ENCODE measurements at regions not wholly inside any gene's neighbourhood (a gene's known extent, or its start where the extent isn't known, plus 50 kb on each side); places are given as distances from the start of the nearest gene placed in this dataset.
"Not testable (repeated sequence)": the region's sequence is repeated elsewhere in the genome, so short reads cannot be mapped to it uniquely, and the experiment has no call there.

GRCh38 chr2:125364192-125364983, 1291.6 kb upstream of the GYPC start:
- DNase-seq (ENCODE audit: low read depth) = no peak

GRCh38 chr2:125364984-125365265, 1291.0 kb upstream of the GYPC start:
- no peak for DNase-seq (ENCODE audit: low read depth)

DNA sequence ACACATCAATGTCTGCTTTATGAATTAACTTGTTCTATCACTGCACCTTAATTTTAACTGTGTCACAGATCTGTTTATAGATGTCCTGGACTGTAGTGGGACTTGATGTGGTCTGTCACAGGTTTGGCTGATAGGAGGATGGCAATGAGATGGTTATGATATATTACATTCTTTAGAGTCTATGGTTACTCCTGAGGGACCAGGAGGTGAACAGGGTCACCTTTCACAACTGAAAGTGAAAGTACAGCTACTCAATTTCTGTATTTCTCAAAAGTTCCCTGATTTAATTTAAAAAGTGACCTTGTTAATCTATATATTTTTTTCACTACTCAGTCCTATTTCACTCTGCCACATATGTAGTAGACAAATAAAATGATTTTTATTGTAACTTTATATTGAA, 1284.1 kb upstream of the GYPC start:
- DNase-seq (ENCODE audit: low read depth) = no peak

GRCh38 chr2:125373293-125373692, 1282.7 kb upstream of the GYPC start:
- no peak for DNase-seq (ENCODE audit: low read depth)

DNA sequence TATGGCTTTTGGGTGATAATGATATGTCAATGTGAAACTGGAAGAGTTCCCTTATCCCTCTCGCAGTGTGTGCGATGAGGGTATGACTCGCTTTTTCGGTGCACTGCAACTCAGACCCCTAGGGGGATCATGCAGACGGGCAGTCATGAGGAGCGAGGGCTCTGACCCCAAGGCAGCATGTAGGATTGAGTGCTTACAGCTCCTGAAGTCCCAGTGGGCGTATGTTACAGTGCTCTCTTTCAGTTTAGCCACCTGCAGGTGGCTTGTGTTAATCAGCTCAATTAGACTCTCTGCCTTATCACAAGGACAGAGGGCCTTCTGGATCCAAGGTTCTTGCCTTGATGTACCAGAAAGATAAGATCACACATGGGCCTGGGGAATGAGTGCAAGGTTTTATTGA, 1269.9 kb upstream of the GYPC start:
- no peak for DNase-seq (ENCODE audit: low read depth)

DNA sequence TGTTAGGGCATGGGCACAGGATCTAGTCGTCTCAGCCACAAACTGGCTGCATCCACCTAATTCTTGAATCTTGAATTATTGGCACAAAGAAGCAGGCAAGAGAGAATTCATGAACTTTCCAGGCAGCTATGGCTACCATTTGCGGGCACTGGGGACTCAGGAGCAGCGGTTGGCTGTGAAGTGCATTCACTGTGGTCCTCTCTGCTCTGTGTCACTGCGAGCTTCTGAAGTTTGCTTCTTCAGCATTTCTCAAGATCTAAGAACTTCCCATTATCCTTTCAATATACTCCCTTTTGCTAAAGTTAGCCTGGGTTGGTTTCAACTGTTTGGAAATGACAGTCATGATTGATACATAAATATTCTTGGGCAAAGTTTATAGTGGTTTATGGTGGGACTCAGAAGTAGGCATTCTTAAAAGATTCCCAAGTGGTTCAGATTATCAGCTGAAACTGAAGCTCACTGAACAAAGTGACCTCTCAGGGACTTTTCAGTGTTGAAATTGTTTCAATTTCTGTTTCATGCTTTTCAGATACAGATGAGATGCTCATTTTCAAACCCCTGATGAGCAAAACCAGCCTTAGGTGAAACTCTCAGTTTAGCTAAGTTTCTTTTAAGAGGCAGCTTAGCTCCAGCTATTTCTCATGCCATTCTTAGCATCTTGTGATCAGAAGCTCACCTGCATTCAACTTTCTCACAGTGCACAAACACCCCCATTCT, 1258.3 kb upstream of the GYPC start:
- no peak for DNase-seq (ENCODE audit: low read depth)

DNA sequence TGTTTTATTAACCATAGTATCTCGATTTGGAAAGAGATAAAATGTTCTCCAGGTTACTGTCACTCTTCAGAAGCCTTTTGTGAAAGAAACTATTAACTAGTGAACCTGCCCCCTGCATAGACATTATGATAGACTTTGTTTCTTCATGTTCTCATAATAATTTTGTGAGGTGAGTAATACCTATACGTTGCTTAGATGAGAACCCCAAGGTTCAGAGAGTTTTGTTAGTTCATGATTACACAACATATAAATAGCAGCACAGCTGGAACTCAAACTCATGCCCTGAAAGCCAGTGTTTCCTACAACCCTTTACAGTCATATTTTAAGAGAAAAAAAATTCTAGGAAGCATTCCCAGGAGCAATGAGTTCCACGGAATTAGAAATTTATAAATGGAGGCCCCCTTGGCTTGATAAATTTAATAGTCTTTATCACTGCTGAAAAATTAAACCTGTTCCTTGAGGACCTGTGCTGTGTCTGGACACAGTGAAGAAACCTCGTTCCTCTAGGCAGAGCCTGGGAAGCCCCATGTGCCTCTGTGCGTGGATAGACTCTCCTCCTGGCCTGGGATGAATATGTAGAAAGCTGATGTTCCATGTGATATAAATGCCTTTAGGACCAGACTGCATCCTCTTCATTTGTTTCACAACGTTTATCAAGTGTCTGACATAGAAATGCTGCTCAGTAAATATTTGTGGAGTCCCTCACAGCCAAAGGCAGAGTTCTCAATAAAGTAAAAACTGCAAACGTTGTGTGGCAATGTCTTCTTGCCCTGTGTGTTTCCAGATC, 1257.0 kb upstream of the GYPC start:
- DNase-seq (ENCODE audit: low read depth) = no peak

DNA sequence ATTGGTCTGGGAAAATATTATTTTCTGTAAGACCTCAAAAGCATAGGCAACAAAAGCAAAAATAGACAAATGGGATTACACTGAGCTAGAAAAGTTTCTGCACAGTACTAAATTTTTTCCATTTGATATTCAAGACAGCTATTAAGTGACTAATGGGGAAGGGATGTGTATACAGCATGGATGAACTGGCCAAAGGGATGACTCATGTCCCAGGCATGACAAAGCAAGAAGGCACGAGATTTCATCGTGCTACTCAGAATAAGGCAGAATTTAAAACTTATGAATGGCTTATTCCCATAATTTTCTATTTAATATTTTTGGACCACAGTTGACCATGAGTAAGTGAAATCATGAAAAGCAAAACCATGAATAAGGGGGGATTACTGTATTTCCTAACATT, 1250.1 kb upstream of the GYPC start:
- DNase-seq (ENCODE audit: low read depth) = no peak

GRCh38 chr2:125408874-125409538, 1247.0 kb upstream of the GYPC start:
- DNase-seq (ENCODE audit: low read depth) = no peak

GRCh38 chr2:125418483-125418882, 1237.5 kb upstream of the GYPC start:
- DNase-seq (ENCODE audit: low read depth) = no peak

GRCh38 chr2:125422198-125422770, 1233.7 kb upstream of the GYPC start:
- not testable (repeated sequence) for DNase-seq (ENCODE audit: low read depth)

DNA sequence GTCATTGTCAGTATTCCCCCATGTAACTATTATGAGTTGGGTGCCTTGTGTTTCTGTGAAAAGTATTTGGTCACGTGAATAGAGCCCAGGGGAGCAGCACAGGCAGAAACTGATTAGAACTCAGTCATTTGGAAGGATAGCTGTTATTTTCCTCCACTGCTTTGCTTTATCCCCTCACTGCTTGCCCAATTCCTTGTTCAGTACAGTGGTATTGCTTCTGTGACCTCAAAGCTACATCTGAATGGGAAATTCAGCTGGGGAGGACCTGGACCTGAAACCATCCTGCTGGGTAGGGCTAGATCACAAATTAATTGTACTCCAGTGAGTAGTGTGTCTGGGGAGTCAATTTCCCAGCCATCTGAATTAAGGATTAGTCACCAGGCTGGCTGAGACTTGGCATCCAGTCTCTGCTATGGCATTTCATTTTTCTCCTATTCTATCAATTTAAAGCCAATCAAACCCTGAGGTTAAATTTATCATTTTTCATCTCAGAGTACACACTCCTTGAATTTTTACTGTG, 1231.6 kb upstream of the GYPC start:
- DNase-seq (ENCODE audit: low read depth) = no peak

GRCh38 chr2:125427721-125428315, 1228.1 kb upstream of the GYPC start:
- DNase-seq (ENCODE audit: low read depth) = no peak

- DNase-seq (ENCODE audit: low read depth) = no peak
Measured at GRCh38 chr2:125444106-125444505, 1211.9 kb upstream of the GYPC start.

GRCh38 chr2:125445495-125445894, 1210.5 kb upstream of the GYPC start:
- DNase-seq (ENCODE audit: low read depth) = no peak

DNA sequence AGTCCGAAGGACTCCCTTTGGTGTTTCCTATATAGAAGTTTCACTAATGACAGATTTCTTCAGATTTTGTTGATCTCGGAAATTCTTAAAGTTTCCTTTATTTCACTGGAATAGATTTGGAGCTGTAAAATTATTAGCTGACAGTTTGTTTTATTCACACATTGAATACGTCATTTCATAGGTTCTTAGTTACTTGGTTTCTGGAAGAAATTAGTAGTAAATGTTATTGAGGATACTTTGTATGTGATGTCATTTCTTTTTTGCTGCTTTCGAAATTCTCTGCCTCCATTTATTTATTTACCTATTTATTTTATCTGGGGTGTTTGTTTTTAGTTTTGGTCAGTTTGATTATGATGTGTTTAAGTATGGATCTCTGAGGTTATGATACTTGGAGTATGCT, 1205.9 kb upstream of the GYPC start:
- no peak for DNase-seq (ENCODE audit: low read depth)

DNA sequence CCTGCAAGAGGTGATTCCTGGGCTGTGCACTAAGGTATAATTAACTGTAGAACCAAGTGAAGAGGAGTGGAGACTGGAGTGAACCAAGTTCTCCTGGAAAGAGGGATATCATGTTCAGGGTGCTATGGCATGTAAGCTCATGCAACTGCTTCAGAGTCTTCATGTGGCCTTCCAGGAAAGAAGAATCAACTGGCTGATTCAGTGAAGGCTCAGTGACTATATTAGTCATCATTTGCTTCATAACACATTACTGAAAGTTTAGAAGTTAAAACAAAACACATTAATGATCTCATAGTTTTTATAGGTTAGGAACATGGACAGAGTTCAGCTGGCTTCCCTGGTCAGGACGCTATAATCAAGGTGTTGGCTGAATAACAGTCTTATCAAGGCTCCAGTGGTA, 1200.8 kb upstream of the GYPC start:
- no peak for DNase-seq (ENCODE audit: low read depth)

DNA sequence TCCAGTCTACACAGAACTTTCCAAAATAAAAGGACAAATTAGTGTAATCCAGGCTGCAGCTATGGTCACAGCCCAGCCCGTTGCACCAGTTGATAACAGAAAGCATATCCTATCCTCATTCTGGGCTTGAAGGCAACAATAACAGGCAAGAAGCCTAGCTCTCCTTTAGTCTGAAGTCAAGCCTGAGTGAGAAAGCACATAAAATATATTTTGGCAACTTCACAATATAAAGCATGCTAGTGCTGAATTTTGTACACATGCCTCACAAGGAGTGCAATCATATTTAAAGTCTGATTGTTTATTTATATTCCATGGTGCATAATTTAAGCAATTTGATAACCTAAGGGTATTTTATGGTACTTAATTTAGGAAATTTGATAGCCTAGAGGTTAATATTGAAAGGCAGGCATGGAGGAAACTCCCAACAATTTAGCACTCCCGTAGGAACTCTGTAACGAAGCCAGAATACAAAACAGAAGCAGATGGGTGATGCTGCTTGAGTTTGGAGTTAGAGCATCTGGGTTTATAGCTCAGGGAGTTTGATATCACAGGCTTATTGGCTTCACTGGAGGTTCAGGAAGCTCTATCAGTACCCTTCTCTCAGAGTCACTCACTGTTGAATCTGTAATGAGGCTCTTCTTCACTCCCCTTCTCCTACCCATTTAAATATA, 1199.1 kb upstream of the GYPC start:
- DNase-seq (ENCODE audit: low read depth) = no peak

DNA sequence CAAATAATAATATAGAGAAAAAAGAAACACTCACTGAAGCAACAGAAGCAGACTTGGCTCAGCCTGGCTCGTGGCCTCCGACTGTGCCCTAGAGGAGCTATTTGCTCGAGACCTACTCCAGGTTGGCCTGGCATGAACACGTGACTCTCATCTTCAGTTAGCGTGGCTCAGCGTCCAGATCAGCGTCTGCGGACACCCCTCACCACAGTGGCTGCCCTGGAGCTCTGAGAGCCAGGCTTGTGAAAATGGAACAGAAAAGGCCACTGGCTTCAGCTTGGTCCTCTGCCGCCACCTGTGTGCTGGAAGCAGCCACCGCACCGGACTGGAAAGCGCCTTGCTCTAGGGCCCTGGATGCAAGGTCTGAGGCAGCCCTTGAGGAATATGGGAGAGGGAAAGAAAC, 1184.0 kb upstream of the GYPC start:
- DNase-seq (ENCODE audit: low read depth) = no peak

GRCh38 chr2:125479143-125479636, 1176.8 kb upstream of the GYPC start:
- no peak for DNase-seq (ENCODE audit: low read depth)

- DNase-seq (ENCODE audit: low read depth) = no peak
Measured at GRCh38 chr2:125490308-125490707, 1165.7 kb upstream of the GYPC start.

Data from activated T-cell treated with anti-CD3 and anti-CD28 coated beads for 24 hours (primary cell).